ENCODE measurements at regions not wholly inside any gene's neighbourhood (a gene's known extent, or its start where the extent isn't known, plus 50 kb on each side); places are given as distances from the start of the nearest gene placed in this dataset.

DNA sequence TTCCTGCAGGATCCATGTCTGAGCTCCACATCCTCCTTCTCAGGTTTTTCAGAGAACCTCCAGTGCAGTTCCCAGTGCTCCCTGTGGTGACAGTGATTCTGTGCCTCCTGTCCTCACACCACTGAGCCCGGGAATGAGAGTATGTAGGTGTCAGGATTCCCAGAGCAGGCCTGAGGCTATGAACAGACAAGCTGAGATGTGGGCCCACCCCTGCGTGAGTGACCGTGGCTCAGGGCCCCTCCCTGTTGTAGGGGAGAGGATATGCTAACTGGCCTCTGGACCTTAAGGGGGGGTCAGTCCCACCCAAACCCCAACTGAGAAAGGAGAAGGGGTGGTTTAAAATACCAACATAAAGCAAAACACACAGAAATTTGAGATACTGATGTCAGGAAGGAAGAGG lies 104.8 kb upstream of the RAB12 start:
- no peak overlapping the region for H2AFZ ChIP-seq (ENCODE audit: low read length)
- H3K9me3 ChIP-seq (ENCODE audit: low read length) = no peaks in the 10 kb centered on the region
- no peaks in the 10 kb centered on the region for H3K79me2 ChIP-seq (ENCODE audit: insufficient read depth, low read length)
- H3K4me1 ChIP-seq (ENCODE audit: insufficient read depth, low read length) = peaks cover 5% of the 10 kb centered on the region; the same call in 1 of the 2 replicates
- no peak for FAIRE-seq
- intact Hi-C loops (cut with micrococcal nuclease; ENCODE audit: unreplicated experiment) (no loop called here), in situ Hi-C loops (cut with HindIII; ENCODE audit: extremely low pct_ligation_motif_present, low pct_unique_long_range_greater_than_20kb) (no loop called here)
- WGBS (ENCODE audit: low lambda C conversion rate) = 0% methylated on average over 3 of the region's 3 CpGs
- TF ChIP-seq MYNN (CRISPR knock-in tag; IDR thresholded peaks at IDR 0.05; ENCODE audit: low read depth) (no peak), NFE2L1 (CRISPR knock-in tag; IDR thresholded peaks at IDR 0.05; ENCODE audit: borderline replicate concordance) (no peak), ZNF510 (CRISPR knock-in tag; IDR thresholded peaks at IDR 0.05; ENCODE audit: low read depth) (no peak), GLI4 (CRISPR knock-in tag; IDR thresholded peaks at IDR 0.05; ENCODE audit: borderline replicate concordance) (no peak), ZNF776 (CRISPR knock-in tag; IDR thresholded peaks at IDR 0.05) (no peak)
- TF ChIP-seq, protein P1, sequence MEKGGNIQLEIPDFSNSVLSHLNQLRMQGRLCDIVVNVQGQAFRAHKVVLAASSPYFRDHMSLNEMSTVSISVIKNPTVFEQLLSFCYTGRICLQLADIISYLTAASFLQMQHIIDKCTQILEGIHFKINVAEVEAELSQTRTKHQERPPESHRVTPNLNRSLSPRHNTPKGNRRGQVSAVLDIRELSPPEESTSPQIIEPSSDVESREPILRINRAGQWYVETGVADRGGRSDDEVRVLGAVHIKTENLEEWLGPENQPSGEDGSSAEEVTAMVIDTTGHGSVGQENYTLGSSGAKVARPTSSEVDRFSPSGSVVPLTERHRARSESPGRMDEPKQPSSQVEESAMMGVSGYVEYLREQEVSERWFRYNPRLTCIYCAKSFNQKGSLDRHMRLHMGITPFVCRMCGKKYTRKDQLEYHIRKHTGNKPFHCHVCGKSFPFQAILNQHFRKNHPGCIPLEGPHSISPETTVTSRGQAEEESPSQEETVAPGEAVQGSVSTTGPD (CRISPR knock-in tag; IDR thresholded peaks at IDR 0.05) = no peak
- POLR2A ChIA-PET = no interaction called here
- no peak for DNase-seq (ENCODE audit: low spot score)
- H3K36me3 ChIP-seq (replicated peaks in 1 of 2; ENCODE audit: control insufficient read depth in 1 of 2, insufficient read depth in 2 of 2, low read length in 2 of 2) = no peaks in the 10 kb centered on the region
- CTCF ChIA-PET (ENCODE audit: low intra/inter-chr PET ratio, low total read pairs) = no interaction called here
- no peaks in the 10 kb centered on the region for H4K20me1 ChIP-seq (ENCODE audit: insufficient read depth, low read length)
- no TSS peak for BruUV-seq (replicated peaks)
- H3K4me3 ChIP-seq (replicated peaks in 1 of 3; ENCODE audit: insufficient read depth in 1 of 3, low read depth in 2 of 3, low read length in 3 of 3) = no peak overlapping the region
- no peak for ATAC-seq
- H3K27ac ChIP-seq (ENCODE audit: extremely low read length, insufficient read depth, low read length) = no peak overlapping the region
- no peak overlapping the region for H3K4me2 ChIP-seq (ENCODE audit: low read depth, low read length)
- H3K9ac ChIP-seq (ENCODE audit: insufficient read depth, low read depth, low read length) = no peak overlapping the region
- peaks cover 1 to 21% of the 10 kb centered on the region in 2 experiments; a peak in 3 of 5 replicates for H3K27me3 ChIP-seq (ENCODE audit: control insufficient read depth in 1 of 2, insufficient read depth in 2 of 2, low read length in 2 of 2)

DNA sequence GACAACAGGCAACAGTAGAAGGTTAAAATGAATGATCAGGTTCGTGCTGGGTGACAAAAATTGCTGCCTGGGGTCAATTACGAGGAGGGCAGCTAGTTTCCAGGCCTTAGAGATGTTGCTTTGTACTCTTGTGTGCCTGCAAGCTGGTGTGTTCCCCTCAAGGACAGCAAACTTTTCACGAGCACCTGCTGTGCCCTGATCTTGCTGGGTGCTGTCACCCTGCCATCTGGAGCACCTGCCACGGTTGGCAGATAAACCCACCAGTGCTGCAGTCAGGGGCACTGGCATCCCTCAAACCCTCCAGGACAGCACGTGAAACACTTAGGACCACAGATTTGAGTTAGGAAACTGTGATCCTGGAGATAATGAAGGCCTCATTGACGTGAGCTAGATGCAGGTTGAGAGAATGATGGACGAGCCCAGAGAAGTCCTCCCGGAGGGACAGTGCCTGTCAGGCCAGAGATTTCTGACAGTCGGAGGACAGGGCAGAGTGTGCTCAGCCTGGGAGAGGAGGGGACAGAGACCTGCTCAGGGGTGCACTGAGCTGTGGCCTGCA lies 104.3 kb upstream of the RAB12 start:
- Histone ChIP-seq H3K4me1 (ENCODE audit: insufficient read depth, low read length) (peaks cover 10% of the 10 kb centered on the region), H3K27me3 (ENCODE audit: control insufficient read depth in 1 of 2, insufficient read depth in 2 of 2, low read length in 2 of 2) (peaks cover 1 to 17% of the 10 kb centered on the region in 2 experiments; a peak in 3 of 5 replicates), H3K27ac (ENCODE audit: extremely low read length, insufficient read depth, low read length) (no peak overlapping the region), H3K36me3 (replicated peaks in 1 of 2; ENCODE audit: control insufficient read depth in 1 of 2, insufficient read depth in 2 of 2, low read length in 2 of 2) (no peaks in the 10 kb centered on the region), H3K4me3 (replicated peaks in 1 of 3; ENCODE audit: insufficient read depth in 1 of 3, low read depth in 2 of 3, low read length in 3 of 3) (no peak overlapping the region), H2AFZ (ENCODE audit: low read length) (no peak overlapping the region), H3K9ac (ENCODE audit: insufficient read depth, low read depth, low read length) (no peak overlapping the region), H3K79me2 (ENCODE audit: insufficient read depth, low read length) (no peaks in the 10 kb centered on the region), H3K4me2 (ENCODE audit: low read depth, low read length) (no peak overlapping the region), H3K9me3 (ENCODE audit: low read length) (no peaks in the 10 kb centered on the region), H4K20me1 (ENCODE audit: insufficient read depth, low read length) (no peaks in the 10 kb centered on the region)
- ATAC-seq = no peak
- WGBS (ENCODE audit: low lambda C conversion rate) = 2% methylated on average over 8 of the region's 9 CpGs
- BruUV-seq (replicated peaks) = no TSS peak
- no peak for FAIRE-seq
- ChIA-PET CTCF (ENCODE audit: low intra/inter-chr PET ratio, low total read pairs) (no interaction called here), POLR2A (no interaction called here)
- in situ Hi-C loops (cut with HindIII; ENCODE audit: extremely low pct_ligation_motif_present, low pct_unique_long_range_greater_than_20kb) = no loop called here
- TF ChIP-seq SRY (CRISPR knock-in tag; IDR thresholded peaks at IDR 0.05) (no peak), REPIN1 (CRISPR knock-in tag; IDR thresholded peaks at IDR 0.05; ENCODE audit: borderline replicate concordance, low read depth) (no peak), THYN1 (CRISPR knock-in tag; IDR thresholded peaks at IDR 0.05; ENCODE audit: borderline replicate concordance, low read depth) (no peak)
- TF ChIP-seq, protein P2, sequence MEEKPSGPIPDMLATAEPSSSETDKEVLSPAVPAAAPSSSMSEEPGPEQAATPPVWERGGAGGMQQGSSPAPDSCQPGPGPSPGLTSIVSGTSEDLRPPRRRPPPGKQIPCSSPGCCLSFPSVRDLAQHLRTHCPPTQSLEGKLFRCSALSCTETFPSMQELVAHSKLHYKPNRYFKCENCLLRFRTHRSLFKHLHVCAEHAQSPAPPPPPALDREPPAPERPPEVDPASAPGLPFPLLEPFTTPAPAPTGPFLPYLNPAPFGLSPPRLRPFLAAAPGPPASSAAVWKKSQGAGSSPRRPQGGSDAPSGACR (CRISPR knock-in tag; IDR thresholded peaks at IDR 0.05) = no peak
- TF ChIP-seq, protein P3, sequence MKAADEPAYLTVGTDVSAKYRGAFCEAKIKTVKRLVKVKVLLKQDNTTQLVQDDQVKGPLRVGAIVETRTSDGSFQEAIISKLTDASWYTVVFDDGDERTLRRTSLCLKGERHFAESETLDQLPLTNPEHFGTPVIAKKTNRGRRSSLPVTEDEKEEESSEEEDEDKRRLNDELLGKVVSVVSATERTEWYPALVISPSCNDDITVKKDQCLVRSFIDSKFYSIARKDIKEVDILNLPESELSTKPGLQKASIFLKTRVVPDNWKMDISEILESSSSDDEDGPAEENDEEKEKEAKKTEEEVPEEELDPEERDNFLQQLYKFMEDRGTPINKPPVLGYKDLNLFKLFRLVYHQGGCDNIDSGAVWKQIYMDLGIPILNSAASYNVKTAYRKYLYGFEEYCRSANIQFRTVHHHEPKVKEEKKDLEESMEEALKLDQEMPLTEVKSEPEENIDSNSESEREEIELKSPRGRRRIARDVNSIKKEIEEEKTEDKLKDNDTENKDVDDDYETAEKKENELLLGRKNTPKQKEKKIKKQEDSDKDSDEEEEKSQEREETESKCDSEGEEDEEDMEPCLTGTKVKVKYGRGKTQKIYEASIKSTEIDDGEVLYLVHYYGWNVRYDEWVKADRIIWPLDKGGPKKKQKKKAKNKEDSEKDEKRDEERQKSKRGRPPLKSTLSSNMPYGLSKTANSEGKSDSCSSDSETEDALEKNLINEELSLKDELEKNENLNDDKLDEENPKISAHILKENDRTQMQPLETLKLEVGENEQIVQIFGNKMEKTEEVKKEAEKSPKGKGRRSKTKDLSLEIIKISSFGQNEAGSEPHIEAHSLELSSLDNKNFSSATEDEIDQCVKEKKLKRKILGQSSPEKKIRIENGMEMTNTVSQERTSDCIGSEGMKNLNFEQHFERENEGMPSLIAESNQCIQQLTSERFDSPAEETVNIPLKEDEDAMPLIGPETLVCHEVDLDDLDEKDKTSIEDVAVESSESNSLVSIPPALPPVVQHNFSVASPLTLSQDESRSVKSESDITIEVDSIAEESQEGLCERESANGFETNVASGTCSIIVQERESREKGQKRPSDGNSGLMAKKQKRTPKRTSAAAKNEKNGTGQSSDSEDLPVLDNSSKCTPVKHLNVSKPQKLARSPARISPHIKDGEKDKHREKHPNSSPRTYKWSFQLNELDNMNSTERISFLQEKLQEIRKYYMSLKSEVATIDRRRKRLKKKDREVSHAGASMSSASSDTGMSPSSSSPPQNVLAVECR (CRISPR knock-in tag; IDR thresholded peaks at IDR 0.05; ENCODE audit: borderline replicate concordance) = no peak
- intact Hi-C loops (cut with micrococcal nuclease; ENCODE audit: unreplicated experiment) = no loop called here
- no peak for DNase-seq (ENCODE audit: low spot score)

Measured in HepG2 (cell line).